Transverse colon (tissue), 4 donors: ENCODE measurements at regions not wholly inside any gene's neighbourhood (a gene's known extent, or its start where the extent isn't known, plus 50 kb on each side); places are given as distances from the start of the nearest gene placed in this dataset.

Experiments
- CTCF ChIP-seq, 5 experiments: fragments of 200-600 bp in 3 of 5; fragments of 450-650 bp in 2 of 5; sonication (generic) in 3 of 5; IDR thresholded peaks; 1 replicate in 2 of 5; 2 replicates in 3 of 5; pipeline ENCODE4 v1.5.1; 2016 to 2017; ENCODE audit warnings: antibody characterized with exemption in 5 of 5, inconsistent platforms in 3 of 5, mild to moderate bottlenecking in 2 of 5, moderate library complexity in 1 of 5
- EP300 ChIP-seq: sonication (generic); formaldehyde crosslinking; IDR thresholded peaks from one replicate; pipeline ENCODE4 v1.6.1; 2017; ENCODE audit warnings: antibody characterized with exemption, low read depth
- POLR2A ChIP-seq: fragments of 450-650 bp; IDR thresholded peaks from one replicate; pipeline ENCODE4 v1.6.1; 2016; ENCODE audit warnings: antibody characterized with exemption, mild to moderate bottlenecking, moderate library complexity
- POLR2AphosphoS5 ChIP-seq, 3 donors: sonication (generic); formaldehyde crosslinking; IDR thresholded peaks; one replicate each; pipeline ENCODE4 v1.6.1; 2016; ENCODE audit warnings: antibody characterized with exemption in 3 of 3

DNA sequence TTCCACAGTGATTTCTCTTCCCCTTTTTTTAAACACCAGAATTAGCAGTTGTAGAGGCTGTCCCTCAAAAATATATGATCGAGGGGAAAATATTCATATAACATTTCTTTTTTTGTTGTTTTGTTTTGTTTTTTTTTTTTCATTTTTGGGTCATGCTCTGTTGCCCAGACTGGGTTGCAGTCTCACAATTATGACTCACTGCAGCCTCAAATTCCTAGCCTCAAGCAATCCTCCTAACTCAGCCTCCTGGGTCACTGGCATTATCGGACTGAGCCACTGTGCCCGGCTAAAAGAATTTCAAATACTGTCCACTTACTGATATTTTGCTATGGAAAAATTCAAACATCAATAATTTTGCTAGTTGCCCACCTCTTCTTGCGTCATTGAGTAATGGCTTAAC, 134.0 kb downstream of the HFE start:
- TF ChIP-seq CTCF (IDR thresholded peaks at IDR 0.05) (no peak), POLR2A (no peak), EP300 (no peak), POLR2AphosphoS5 (IDR thresholded peaks at IDR 0.05) (no peak)
